DND-41 (cell line): ENCODE measurements at regions not wholly inside any gene's neighbourhood (a gene's known extent, or its start where the extent isn't known, plus 50 kb on each side); places are given as distances from the start of the nearest gene placed in this dataset.

Source experiments
- ATAC-seq: fragments of 200-7000 bp; cut with Tn5 transposase; 3 replicates; pipeline ENCODE4 v1.9.1; 2021; ENCODE audit warnings: low read depth; ENCODE audit not compliant: insufficient read depth
- DNase-seq: peaks from one replicate; pipeline ENCODE4 v3.0.0-alpha.2; 2020
- H2AFZ ChIP-seq: 2 replicates; pipeline ENCODE4 v1.6.0; 2012; ENCODE audit warnings: low read depth, low read length
- H3K27ac ChIP-seq: 2 replicates; pipeline ENCODE4 v1.5.1; 2012; ENCODE audit warnings: low read length, inconsistent platforms
- H3K27me3 ChIP-seq: fragments of 200-600 bp; sonication (generic); 2 replicates; pipeline ENCODE4 v1.6.0; 2012; ENCODE audit warnings: low read length, mild to moderate bottlenecking, inconsistent platforms; ENCODE audit not compliant: insufficient read depth, poor library complexity
- H3K36me3 ChIP-seq: 2 replicates; pipeline ENCODE4 v1.5.1; 2012; ENCODE audit warnings: low read length, inconsistent platforms; ENCODE audit not compliant: insufficient read depth
- H3K4me1 ChIP-seq: 2 replicates; pipeline ENCODE4 v1.5.1; 2012; ENCODE audit warnings: mild to moderate bottlenecking, low read length; ENCODE audit not compliant: insufficient read depth
- H3K4me2 ChIP-seq: 2 replicates; pipeline ENCODE4 v1.6.0; 2012; ENCODE audit warnings: mild to moderate bottlenecking, moderate library complexity, low read length, inconsistent platforms; ENCODE audit not compliant: insufficient read depth
- H3K4me3 ChIP-seq, 2 experiments: fragments of 200-600 bp in 1 of 2; shearing (Covaris generic) in 1 of 2; 2 replicates each; pipeline ENCODE4 v1.5.1; 2012 to 2016; ENCODE audit warnings: inconsistent platforms in 2 of 2, low read length in 2 of 2, mild to moderate bottlenecking in 2 of 2, low read depth in 1 of 2, moderate library complexity in 1 of 2
- H3K79me2 ChIP-seq: 2 replicates; pipeline ENCODE4 v1.6.0; 2012; ENCODE audit warnings: low read length, inconsistent platforms; ENCODE audit not compliant: insufficient read depth
- H3K9ac ChIP-seq: 2 replicates; pipeline ENCODE4 v1.6.0; 2012; ENCODE audit warnings: low read depth, mild to moderate bottlenecking, inconsistent platforms, low read length, moderate library complexity
- H3K9me3 ChIP-seq: 2 replicates; pipeline ENCODE4 v1.5.1; 2012; ENCODE audit warnings: low read length, moderate library complexity, mild to moderate bottlenecking, inconsistent platforms; ENCODE audit not compliant: insufficient read depth, severe bottlenecking
- H4K20me1 ChIP-seq: 2 replicates; pipeline ENCODE4 v1.6.0; 2012; ENCODE audit warnings: low read length; ENCODE audit not compliant: insufficient read depth
- CTCF ChIP-seq: IDR thresholded peaks from 2 replicates; pipeline ENCODE4 v1.5.1; 2012; ENCODE audit warnings: borderline replicate concordance, low read length, moderate library complexity, mild to moderate bottlenecking; ENCODE audit not compliant: poor library complexity, severe bottlenecking; ENCODE audit errors: extremely low read depth
- EZH2 ChIP-seq: IDR thresholded peaks from 3 replicates; pipeline ENCODE4 v1.6.1; 2012; ENCODE audit warnings: borderline replicate concordance, low read depth, mild to moderate bottlenecking, moderate library complexity, low read length, inconsistent platforms; ENCODE audit not compliant: severe bottlenecking

- ATAC-seq (no peak), DNase-seq (no peak)
- Histone ChIP-seq H3K27ac (no peak overlapping the region), H3K79me2 (no peaks in the 10 kb centered on the region), H3K27me3 (peaks cover 16% of the 10 kb centered on the region), H3K4me1 (no peaks in the 10 kb centered on the region), H3K36me3 (no peaks in the 10 kb centered on the region), H3K9ac (no peak overlapping the region), H3K9me3 (no peaks in the 10 kb centered on the region), H3K4me2 (no peak overlapping the region), H2AFZ (no peak overlapping the region), H4K20me1 (no peaks in the 10 kb centered on the region), H3K4me3 (no peak overlapping the region)
- TF ChIP-seq CTCF (no peak), EZH2 (no peak)
Observed at GRCh38 chr10:78702186-78702585, 366.6 kb upstream of the ZMIZ1 start.

GRCh38 chr10:78702876-78703275 is 365.9 kb upstream of the ZMIZ1 start:
- TF ChIP-seq CTCF (no peak), EZH2 (no peak)
- Histone ChIP-seq H4K20me1 (no peaks in the 10 kb centered on the region), H3K27ac (no peak overlapping the region), H3K27me3 (peaks cover 10% of the 10 kb centered on the region), H2AFZ (no peak overlapping the region), H3K36me3 (no peaks in the 10 kb centered on the region), H3K9ac (no peak overlapping the region), H3K4me2 (no peak overlapping the region), H3K4me1 (no peaks in the 10 kb centered on the region), H3K4me3 (no peak overlapping the region), H3K9me3 (no peaks in the 10 kb centered on the region), H3K79me2 (no peaks in the 10 kb centered on the region)
- no peak for DNase-seq
- no peak for ATAC-seq

- Histone ChIP-seq H3K79me2 (no peaks in the 10 kb centered on the region), H3K27me3 (peaks cover 10% of the 10 kb centered on the region), H3K4me2 (no peak overlapping the region), H4K20me1 (no peaks in the 10 kb centered on the region), H3K9me3 (no peaks in the 10 kb centered on the region), H3K36me3 (no peaks in the 10 kb centered on the region), H3K27ac (no peak overlapping the region), H2AFZ (no peak overlapping the region), H3K4me1 (no peaks in the 10 kb centered on the region), H3K9ac (no peak overlapping the region), H3K4me3 (no peak overlapping the region)
- DNase-seq (no peak), ATAC-seq (no peak)
- TF ChIP-seq EZH2 = no peak
- TF ChIP-seq CTCF = no peak
Observed at GRCh38 chr10:78703593-78703992, 365.2 kb upstream of the ZMIZ1 start.

GRCh38 chr10:78706256-78706655 is 362.5 kb upstream of the ZMIZ1 start:
- H3K4me3 ChIP-seq = no peak overlapping the region
- H3K79me2 ChIP-seq = no peaks in the 10 kb centered on the region
- TF ChIP-seq EZH2 (no peak), CTCF (no peak)
- no peak overlapping the region for H2AFZ ChIP-seq
- H3K9ac ChIP-seq = no peak overlapping the region
- no peaks in the 10 kb centered on the region for H3K4me1 ChIP-seq
- H3K4me2 ChIP-seq = no peak overlapping the region
- H3K9me3 ChIP-seq = no peaks in the 10 kb centered on the region
- DNase-seq (no peak), ATAC-seq (no peak)
- H3K27me3 ChIP-seq = peaks cover 7% of the 10 kb centered on the region
- no peaks in the 10 kb centered on the region for H3K36me3 ChIP-seq
- no peaks in the 10 kb centered on the region for H4K20me1 ChIP-seq
- no peak overlapping the region for H3K27ac ChIP-seq
